Prostate gland (tissue), 2 donors: ENCODE measurements at regions not wholly inside any gene's neighbourhood (a gene's known extent, or its start where the extent isn't known, plus 50 kb on each side); places are given as distances from the start of the nearest gene placed in this dataset.

Source experiments
- POLR2A ChIP-seq: fragments of 450-650 bp; IDR thresholded peaks from one replicate; pipeline ENCODE4 v1.6.1; 2016; ENCODE audit warnings: antibody characterized with exemption, mild to moderate bottlenecking
- POLR2AphosphoS5 ChIP-seq: sonication (generic); formaldehyde crosslinking; IDR thresholded peaks from one replicate; pipeline ENCODE4 v1.6.1; 2017; ENCODE audit warnings: antibody characterized with exemption
- TF ChIP-seq, protein P1 (sequence below), 4 experiments: fragments of 200-600 bp in 2 of 4; fragments of 450-650 bp in 2 of 4; sonication (generic) in 2 of 4; IDR thresholded peaks; 1 replicate in 3 of 4; 2 replicates in 1 of 4; pipeline ENCODE4 v1.5.1; 2016 to 2019; ENCODE audit warnings: antibody characterized with exemption in 4 of 4, mild to moderate bottlenecking in 2 of 4, moderate library complexity in 2 of 4

DNA sequence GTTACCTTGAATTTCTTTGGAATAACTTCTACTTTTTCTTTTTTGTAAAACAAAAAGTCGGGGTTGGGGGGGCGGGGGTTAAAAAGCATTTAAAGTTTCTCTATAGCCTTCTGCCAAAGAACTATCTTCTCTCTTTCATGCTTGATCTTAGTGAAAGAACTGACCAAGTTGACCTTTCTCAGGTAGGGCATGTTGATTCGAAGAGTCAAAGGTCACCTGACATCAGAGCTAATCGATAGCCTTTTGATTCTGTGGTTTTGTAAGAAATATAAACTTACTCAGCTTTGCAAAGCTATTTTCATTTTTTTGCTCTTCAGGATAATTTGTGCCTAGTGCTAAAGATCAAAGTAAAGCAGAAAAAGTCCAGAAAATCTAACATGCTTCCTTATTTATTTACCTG is 181.5 kb downstream of the IRS2 start:
- TF ChIP-seq POLR2AphosphoS5 (no peak), POLR2A (no peak)
- TF ChIP-seq, protein P1, sequence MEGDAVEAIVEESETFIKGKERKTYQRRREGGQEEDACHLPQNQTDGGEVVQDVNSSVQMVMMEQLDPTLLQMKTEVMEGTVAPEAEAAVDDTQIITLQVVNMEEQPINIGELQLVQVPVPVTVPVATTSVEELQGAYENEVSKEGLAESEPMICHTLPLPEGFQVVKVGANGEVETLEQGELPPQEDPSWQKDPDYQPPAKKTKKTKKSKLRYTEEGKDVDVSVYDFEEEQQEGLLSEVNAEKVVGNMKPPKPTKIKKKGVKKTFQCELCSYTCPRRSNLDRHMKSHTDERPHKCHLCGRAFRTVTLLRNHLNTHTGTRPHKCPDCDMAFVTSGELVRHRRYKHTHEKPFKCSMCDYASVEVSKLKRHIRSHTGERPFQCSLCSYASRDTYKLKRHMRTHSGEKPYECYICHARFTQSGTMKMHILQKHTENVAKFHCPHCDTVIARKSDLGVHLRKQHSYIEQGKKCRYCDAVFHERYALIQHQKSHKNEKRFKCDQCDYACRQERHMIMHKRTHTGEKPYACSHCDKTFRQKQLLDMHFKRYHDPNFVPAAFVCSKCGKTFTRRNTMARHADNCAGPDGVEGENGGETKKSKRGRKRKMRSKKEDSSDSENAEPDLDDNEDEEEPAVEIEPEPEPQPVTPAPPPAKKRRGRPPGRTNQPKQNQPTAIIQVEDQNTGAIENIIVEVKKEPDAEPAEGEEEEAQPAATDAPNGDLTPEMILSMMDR (IDR thresholded peaks at IDR 0.05), result no peak
